DMS 273 (cell line): ENCODE measurements at regions not wholly inside any gene's neighbourhood (a gene's known extent, or its start where the extent isn't known, plus 50 kb on each side); places are given as distances from the start of the nearest gene placed in this dataset.
"Not testable (repeated sequence)": the region's sequence is repeated elsewhere in the genome, so short reads cannot be mapped to it uniquely, and the experiment has no call there.

ENCODE experiments used
- DNase-seq: peaks from one replicate; lab custom pipeline; 2025; ENCODE audit not compliant: unreplicated experiment; lab: John Stamatoyannopoulos, UW

DNA sequence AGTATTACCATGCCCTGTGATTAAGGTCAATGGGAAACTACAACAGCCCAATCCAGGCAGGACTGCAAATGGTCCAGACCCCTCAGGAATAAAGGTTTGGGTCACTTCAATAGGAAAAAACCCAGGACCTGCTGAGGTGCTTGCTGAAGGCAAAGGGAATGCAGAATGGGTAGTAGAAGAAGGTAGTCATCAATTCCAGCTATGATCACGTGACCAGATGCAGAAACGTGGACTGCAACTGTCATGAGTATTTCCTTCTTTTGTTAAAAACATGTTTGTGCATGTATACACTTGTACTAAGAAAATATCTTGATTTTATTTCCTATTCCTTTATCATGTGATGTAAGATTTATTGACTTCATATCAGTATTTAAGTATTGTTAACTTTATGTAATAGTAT is 319.6 kb upstream of the FGF16 start:
- DNase-seq, result not testable (repeated sequence)

DNA sequence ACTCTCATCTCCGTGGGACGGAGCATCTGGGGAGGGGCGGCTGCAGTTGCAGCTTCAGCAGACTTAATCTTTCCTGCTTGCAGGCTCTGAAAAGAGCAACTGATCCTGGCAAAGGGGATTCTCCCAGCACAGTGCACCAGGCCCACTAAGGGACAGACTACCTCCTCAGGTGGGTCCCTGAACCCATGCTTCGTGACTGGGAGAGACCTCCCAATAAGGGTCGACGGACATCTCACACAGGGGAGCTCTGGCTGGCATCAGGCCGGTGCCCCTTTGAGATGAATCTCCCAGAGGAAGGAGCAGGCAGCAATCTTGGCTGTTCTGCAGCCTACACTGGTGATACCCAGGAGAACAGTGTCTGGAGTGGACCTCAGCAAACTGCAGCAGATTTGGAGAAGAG is 303.3 kb upstream of the FGF16 start:
- DNase-seq, result no peak

- DNase-seq, result peak; percentile 32
These were observed 286.9 kb upstream of the FGF16 start for GRCh38 chrX:77160301-77160700.

DNA sequence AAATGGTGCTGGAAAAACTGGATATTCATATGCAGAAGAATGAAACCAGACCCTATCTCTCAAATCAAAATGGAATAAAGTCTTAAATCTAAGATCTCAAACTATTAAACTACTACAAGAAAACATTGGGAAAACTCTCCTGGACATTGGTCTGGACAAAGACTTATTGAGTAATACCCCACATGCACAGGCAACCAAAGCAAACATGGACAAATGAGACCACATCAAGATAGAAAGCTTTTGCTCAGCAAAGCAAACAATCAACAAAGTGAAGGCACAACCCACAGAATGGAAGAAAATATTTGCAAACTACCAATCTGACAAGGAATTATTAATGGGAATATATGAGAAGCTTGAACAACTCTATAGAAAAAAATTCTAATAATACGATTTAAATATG is 284.4 kb upstream of the FGF16 start:
- no peak for DNase-seq

DNA sequence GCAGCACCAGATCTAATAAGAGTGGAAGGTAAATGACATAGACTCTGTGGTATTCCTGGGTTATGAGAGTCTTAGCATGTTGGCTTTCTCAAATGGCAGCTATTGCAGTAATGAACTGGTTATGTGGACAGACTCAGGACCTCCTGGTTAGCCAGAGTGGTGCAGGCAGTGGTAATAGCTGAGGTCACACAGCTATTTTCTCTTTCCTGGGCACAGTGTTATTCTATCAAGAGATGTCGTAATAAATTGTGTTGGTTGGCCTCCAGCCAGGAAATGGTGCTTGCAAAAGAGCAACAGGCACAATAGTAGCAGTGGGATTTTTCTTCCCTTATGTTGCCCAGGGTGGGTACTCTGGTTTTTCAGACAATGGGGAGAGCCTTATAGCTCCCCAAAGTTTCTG is 279.2 kb upstream of the FGF16 start:
- no peak for DNase-seq

- no peak for DNase-seq
These were observed 272.3 kb upstream of the FGF16 start for GRCh38 chrX:77174680-77175519.

DNA sequence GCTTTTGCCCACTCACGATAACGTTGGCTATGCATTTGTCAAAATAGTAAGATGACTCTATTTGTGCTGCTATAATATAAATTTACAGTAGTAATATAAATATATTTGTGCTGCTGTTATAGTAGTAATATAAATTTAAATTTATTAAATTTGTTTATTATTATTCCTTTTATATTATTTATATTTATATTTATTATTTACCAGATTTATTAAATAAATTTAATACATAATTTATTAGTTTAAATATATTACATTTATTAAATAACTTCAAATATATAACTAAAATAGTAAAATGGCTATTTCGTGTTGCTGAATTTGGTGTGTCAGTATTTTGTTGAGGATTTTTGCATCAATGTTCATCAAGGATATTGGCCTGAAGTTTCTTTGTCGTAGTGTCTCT is 246.5 kb upstream of the FGF16 start:
- no peak for DNase-seq

DNA sequence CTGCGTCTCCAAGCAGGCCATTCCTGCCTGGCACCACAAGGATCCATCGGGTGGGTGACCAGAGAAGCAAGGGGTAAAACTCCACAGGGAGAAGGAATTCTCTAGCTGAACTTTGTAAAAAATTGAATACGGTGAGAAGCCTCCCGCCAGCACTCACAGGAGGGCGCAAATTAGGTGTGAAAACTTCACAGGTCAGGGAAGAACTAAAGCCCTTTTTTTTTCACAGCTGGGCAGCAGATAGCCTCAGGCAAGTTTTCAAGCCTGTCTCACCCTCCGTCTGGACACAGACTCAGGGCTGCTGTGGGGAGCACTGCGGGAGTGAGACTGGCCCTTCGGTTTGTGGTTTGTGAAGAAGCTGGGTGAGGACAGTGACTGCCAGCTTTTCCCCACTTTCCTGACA is 224.1 kb upstream of the FGF16 start:
- no peak for DNase-seq

GRCh38 chrX:77264490-77264889 is 182.7 kb upstream of the FGF16 start:
- no peak for DNase-seq

DNA sequence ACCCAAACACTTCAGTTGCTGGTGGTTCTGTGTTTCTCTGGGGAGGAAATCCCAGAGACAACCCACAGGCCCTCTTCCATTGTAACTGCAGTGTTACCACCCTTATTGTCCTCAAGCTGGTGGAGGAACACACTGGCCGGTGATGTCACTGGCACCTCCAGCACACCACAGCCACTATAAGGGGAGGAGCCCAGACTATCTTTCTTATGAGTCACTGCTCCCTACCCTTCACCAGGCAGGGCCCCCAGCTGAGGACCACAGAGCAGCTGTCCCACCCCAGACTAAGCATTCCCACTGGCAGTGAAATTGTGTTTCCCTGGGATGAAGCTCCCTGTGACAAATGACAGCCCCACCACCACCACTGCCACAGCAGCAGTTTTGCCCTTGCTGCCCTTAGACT is 171.8 kb upstream of the FGF16 start:
- DNase-seq, result no peak

DNA sequence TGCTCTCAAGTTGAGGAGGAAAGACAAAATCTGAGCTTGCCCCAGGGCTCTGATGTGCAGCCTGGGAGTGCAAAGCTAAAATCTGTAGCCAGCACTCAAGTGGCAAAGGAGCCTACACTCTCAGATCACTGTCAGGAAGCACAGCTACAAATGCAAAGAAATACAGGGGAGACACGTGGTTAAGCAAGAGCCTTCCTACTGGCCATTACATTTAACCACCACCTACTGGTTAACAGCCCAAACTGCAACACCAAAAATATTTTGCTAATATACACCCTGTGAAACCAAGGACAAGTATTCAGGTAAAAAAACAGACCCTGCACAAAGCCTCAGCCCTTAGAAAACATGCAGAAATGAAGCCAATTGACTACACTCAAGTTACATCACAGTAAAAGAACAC is 170.4 kb upstream of the FGF16 start:
- no peak for DNase-seq

GRCh38 chrX:77277911-77278310 is 169.3 kb upstream of the FGF16 start:
- no peak for DNase-seq

DNA sequence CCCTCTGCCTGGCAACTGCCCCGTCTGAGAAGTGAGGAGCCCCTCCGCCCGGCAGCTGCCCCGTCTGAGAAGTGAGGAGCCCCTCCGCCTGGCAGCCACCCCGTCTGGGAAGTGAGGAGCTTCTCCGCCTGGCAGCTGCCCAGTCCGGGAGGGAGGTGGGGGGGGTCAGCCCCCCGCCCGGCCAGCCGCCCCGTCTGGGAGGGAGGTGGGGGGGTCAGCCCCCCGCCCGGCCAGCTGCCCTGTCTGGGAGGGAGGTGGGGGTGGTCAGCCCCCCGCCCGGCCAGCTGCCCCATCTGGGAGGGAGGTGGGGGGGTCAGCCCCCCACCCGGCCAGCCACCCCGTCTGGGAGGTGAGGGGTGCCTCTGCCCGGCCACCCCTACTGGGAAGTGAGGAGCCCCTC is 167.8 kb upstream of the FGF16 start:
- DNase-seq, result not testable (repeated sequence)

- DNase-seq, result no peak
These were observed 153.7 kb upstream of the FGF16 start for GRCh38 chrX:77293331-77293995.

DNA sequence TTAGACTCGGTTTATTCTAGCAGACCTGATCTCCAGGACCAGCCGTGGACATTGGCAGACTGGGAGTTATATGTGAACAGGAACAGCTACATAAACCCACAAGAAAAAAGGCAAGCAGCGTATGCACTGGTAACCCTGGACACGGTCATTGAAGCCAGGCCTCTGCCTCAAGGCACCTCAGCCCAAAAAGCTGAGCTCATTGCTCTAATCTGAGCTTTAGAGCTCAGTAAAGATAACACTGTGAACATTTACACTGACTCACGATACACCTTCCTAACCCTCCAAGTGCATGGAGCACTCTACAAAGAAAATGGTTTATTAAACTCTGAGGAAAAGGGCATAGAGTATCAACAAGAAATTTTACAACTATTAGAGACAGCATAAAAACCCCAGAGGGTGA is 148.9 kb upstream of the FGF16 start:
- DNase-seq, result no peak

DNA sequence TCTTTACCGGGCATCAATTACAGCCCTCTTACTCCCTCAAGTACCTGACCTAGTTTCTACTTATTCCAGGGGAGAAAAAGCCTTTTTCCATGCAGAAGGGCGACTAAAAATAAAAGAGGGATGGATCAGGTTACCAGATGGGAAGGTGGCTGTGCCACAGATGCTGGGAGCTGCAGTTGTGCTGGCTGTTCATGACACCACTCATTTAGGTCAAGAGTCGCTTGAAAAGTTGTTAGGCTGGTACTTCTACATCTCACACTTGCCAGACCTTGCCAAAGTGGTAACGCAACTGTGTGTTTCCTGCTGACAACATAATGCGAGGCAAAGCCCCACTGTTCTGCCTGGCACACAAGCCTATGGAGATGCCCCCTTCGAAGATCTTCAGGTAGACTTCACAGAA is 148.4 kb upstream of the FGF16 start:
- DNase-seq, result no peak

DNA sequence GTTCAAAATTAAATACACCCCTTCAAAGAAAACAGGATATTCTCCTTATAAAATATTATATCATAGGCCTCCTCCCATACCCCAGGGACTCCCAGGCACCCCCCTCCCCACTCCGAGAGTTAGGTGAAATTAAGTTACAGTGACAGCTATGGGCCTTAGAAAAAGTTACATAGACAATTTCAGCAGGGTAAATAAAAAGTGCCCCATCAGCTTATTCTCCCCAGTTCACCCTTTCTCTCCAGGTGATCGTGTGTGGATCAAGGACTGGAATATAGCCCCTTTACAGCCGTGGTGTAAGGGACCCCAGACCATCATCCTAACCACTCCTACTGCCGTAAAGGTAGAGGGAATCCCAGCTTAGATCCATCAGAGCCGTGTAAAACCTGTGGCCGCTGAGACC is 147.6 kb upstream of the FGF16 start:
- DNase-seq, result no peak

DNA sequence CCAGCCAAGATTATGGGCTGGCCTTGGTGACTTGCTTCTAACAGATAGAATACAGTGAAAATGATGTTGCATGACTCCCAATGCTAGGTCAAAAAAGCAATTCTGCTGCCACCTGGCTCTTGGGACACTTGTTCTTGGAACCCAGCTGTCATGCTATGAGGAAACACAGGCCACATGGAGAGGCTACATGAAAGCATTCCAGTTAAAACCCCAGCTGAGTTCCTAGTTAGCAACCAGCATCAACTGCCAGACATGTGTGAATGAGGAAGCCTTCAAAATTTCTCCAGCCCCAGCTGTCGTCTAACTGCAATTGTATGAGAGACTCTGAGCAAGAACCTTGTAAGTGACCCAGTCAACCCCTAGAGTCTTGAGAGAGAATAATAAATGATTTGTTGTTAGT is 105.2 kb upstream of the FGF16 start:
- DNase-seq, result peak; percentile 6

GRCh38 chrX:77346859-77347258 is 100.3 kb upstream of the FGF16 start:
- no peak for DNase-seq

- no peak for DNase-seq
These were observed 99.6 kb upstream of the FGF16 start for GRCh38 chrX:77347572-77347971.

GRCh38 chrX:77389891-77390290 is 57.3 kb upstream of the FGF16 start:
- DNase-seq, result no peak

- not testable (repeated sequence) for DNase-seq
These were observed 56.8 kb upstream of the FGF16 start for GRCh38 chrX:77390365-77390764.

GRCh38 chrX:77396781-77397180 is 50.4 kb upstream of the FGF16 start:
- no peak for DNase-seq
